Type B pancreatic cell (in vitro differentiated cells): ENCODE measurements at regions not wholly inside any gene's neighbourhood (a gene's known extent, or its start where the extent isn't known, plus 50 kb on each side); places are given as distances from the start of the nearest gene placed in this dataset.

ENCODE experiments used
- DNase-seq: peaks from one replicate; pipeline ENCODE4 v3.0.0; 2021; ENCODE audit warnings: mixed read lengths; ENCODE audit not compliant: unreplicated experiment; ENCODE audit errors: extremely low spot score
- H3K27ac Mint-ChIP-seq: 2 replicates; pipeline ENCODE4 v1.8.0; 2021; ENCODE audit warnings: mild to moderate bottlenecking, mixed read lengths
- H3K27me3 Mint-ChIP-seq: 2 replicates; pipeline ENCODE4 v1.8.0; 2021; ENCODE audit warnings: mixed read lengths
- H3K36me3 Mint-ChIP-seq: 2 replicates; pipeline ENCODE4 v1.8.0; 2021; ENCODE audit warnings: mixed read lengths
- H3K4me1 Mint-ChIP-seq: one replicate; pipeline ENCODE4 v1.8.0; 2021; ENCODE audit warnings: mixed read lengths; ENCODE audit not compliant: unreplicated experiment
- H3K4me3 Mint-ChIP-seq: 2 replicates; pipeline ENCODE4 v1.8.0; 2021; ENCODE audit warnings: mild to moderate bottlenecking, mixed read lengths
- H3K9me3 Mint-ChIP-seq: 2 replicates; pipeline ENCODE4 v1.8.0; 2021; ENCODE audit warnings: mixed read lengths
- CTCF ChIP-seq: fragments of 200-600 bp; sonication (generic); conservative IDR thresholded peaks from 2 replicates; pipeline ENCODE4 v1.5.0; 2021; ENCODE audit warnings: antibody characterized with exemption, mild to moderate bottlenecking

DNA sequence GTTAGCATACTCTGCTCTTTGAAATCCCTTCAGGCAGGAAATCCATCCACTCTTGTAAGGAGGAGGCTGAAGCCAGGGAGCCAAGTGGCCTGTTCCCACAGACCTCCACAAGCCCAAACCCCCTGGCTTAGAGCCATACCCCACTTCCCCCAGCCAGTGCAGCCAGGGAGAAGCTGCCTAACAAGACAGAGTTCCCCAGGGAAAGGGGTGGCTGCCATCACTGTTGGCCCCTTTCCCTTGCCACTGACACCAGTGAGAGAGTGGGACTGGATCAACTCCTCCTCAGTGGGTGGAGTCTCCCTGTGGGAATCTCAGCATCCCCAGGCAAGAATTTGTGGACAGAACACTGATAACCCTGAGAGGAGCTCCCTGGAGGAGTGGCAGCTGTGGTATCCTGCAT, 389.4 kb downstream of the PABPC4L start:
- no peak for TF ChIP-seq CTCF
- Mint-ChIP-seq H3K36me3 (no peaks in the 10 kb centered on the region), H3K27ac (no peak overlapping the region), H3K4me1 (no peaks in the 10 kb centered on the region), H3K4me3 (no peak overlapping the region), H3K27me3 (no peaks in the 10 kb centered on the region), H3K9me3 (no peaks in the 10 kb centered on the region)
- DNase-seq, result no peak

DNA sequence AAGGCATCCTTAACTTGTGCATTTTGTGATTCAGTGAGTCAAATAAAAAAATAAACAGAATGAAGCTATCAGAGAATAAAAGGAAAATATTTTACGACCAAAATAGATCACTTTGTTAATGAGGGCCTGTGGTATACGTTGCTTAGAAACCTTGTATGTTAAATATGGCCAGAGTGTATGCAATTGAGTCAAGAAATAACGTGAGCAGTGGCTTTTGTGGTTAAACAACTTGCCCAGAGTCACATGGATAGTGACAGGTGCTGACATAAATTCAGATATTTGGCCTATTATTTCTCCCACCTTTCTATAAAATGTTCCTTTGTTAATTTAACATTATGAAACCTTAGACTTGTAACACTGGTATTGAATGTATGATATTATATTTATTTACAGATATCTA, 393.4 kb downstream of the PABPC4L start:
- no peak for TF ChIP-seq CTCF
- Mint-ChIP-seq H3K9me3 (no peaks in the 10 kb centered on the region), H3K36me3 (no peaks in the 10 kb centered on the region), H3K4me1 (no peaks in the 10 kb centered on the region), H3K27ac (no peak overlapping the region), H3K27me3 (no peaks in the 10 kb centered on the region), H3K4me3 (no peak overlapping the region)
- DNase-seq, result no peak

- H3K4me3 Mint-ChIP-seq, result no peak overlapping the region
Measured at GRCh38 chr4:133803341-133803740, 398.2 kb downstream of the PABPC4L start.

GRCh38 chr4:133802359-133803140, 399.0 kb downstream of the PABPC4L start:
- no peaks in the 10 kb centered on the region for H3K36me3 Mint-ChIP-seq
- no peak overlapping the region for H3K27ac Mint-ChIP-seq
- TF ChIP-seq CTCF, result no peak
- no peaks in the 10 kb centered on the region for H3K27me3 Mint-ChIP-seq
- H3K4me3 Mint-ChIP-seq, result no peak overlapping the region
- no peak for DNase-seq
- H3K4me1 Mint-ChIP-seq, result no peaks in the 10 kb centered on the region
- no peaks in the 10 kb centered on the region for H3K9me3 Mint-ChIP-seq

More at GRCh38 chr4:133803341-133803740, 398.2 kb downstream of the PABPC4L start:
- H3K27ac Mint-ChIP-seq, result no peak overlapping the region
- no peaks in the 10 kb centered on the region for H3K4me1 Mint-ChIP-seq
- no peak for TF ChIP-seq CTCF
- no peaks in the 10 kb centered on the region for H3K36me3 Mint-ChIP-seq
- H3K9me3 Mint-ChIP-seq, result no peaks in the 10 kb centered on the region
- DNase-seq, result no peak
- H3K27me3 Mint-ChIP-seq, result no peaks in the 10 kb centered on the region

DNA sequence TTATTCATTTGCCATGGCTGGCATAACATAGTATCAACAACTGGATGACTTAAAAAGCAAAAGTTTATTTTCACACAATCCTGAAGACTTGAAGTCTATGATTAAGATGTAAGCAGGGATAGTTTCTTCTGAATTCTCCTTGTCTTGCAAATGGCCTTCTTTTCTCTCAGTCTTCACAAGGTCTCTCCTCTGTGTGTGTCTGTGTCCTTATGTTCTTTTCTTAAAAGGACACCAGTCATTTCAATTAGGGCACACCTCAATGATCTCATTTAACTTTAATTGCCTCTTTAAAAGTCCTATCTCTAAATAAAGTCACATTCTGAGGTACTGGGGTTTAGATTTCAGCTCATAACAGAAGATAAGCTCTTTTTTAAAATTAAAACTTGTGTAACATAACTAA, 399.7 kb downstream of the PABPC4L start:
- H3K27ac Mint-ChIP-seq, result no peak overlapping the region
- no peaks in the 10 kb centered on the region for H3K36me3 Mint-ChIP-seq
- H3K9me3 Mint-ChIP-seq, result no peaks in the 10 kb centered on the region
- DNase-seq, result no peak
- H3K27me3 Mint-ChIP-seq, result no peaks in the 10 kb centered on the region
- no peaks in the 10 kb centered on the region for H3K4me1 Mint-ChIP-seq
- TF ChIP-seq CTCF, result no peak
- H3K4me3 Mint-ChIP-seq, result no peak overlapping the region
